ENCODE measurements at regions not wholly inside any gene's neighbourhood (a gene's known extent, or its start where the extent isn't known, plus 50 kb on each side); places are given as distances from the start of the nearest gene placed in this dataset.

GRCh38 chr5:117955831-117956230 is 1032.5 kb downstream of the DTWD2 start:
- no peaks in the 10 kb centered on the region for H3K27me3 ChIP-seq (ENCODE audit: insufficient read depth, low read length, poor library complexity)
- no peak overlapping the region for H3K4ac ChIP-seq (ENCODE audit: low read depth, low read length)
- H3K18ac ChIP-seq (ENCODE audit: low read length) = no peak overlapping the region
- no peak overlapping the region for H2AK5ac ChIP-seq (ENCODE audit: low read length)
- no peak overlapping the region for H3K9ac ChIP-seq (ENCODE audit: low read length)
- no peak overlapping the region for H3K23ac ChIP-seq (ENCODE audit: low read length)
- H3K56ac ChIP-seq (ENCODE audit: low read length) = no peak overlapping the region
- no peak overlapping the region for H3K4me3 ChIP-seq (ENCODE audit: low read length)
- no peak overlapping the region for H4K5ac ChIP-seq (ENCODE audit: low read length)
- H3K27ac ChIP-seq (ENCODE audit: low read depth, low read length) = no peak overlapping the region
- no peaks in the 10 kb centered on the region for H3K36me3 ChIP-seq (ENCODE audit: control insufficient read depth, insufficient read depth, low read length)
- H3K79me1 ChIP-seq (ENCODE audit: low read length) = no peaks in the 10 kb centered on the region
- no peak overlapping the region for H2BK15ac ChIP-seq (replicated peaks; ENCODE audit: low read depth)
- DNase-seq = no peak
- no peaks in the 10 kb centered on the region for H3K4me1 ChIP-seq (ENCODE audit: control insufficient read depth, low read depth, low read length)
- H2BK5ac ChIP-seq (ENCODE audit: low read length) = no peak overlapping the region
- no peak overlapping the region for H3K4me2 ChIP-seq (ENCODE audit: low read length)
- no CpG with 5 or more reads among the region's 3 CpGs for WGBS (ENCODE audit: extremely low coverage, insufficient coverage, low lambda C conversion rate)
- no peak overlapping the region for H2BK120ac ChIP-seq (ENCODE audit: low read depth, low read length)
- H3K79me2 ChIP-seq (ENCODE audit: control insufficient read depth, insufficient read depth, low read length) = no peaks in the 10 kb centered on the region
- no peak overlapping the region for H4K8ac ChIP-seq (ENCODE audit: low read depth, low read length)

GRCh38 chr5:117954331-117954730 is 1034.0 kb downstream of the DTWD2 start:
- H3K4me2 ChIP-seq (ENCODE audit: low read length) = no peak overlapping the region
- no peak for DNase-seq
- no peak overlapping the region for H3K18ac ChIP-seq (ENCODE audit: low read length)
- H2BK120ac ChIP-seq (ENCODE audit: low read depth, low read length) = no peak overlapping the region
- no peaks in the 10 kb centered on the region for H3K4me1 ChIP-seq (ENCODE audit: control insufficient read depth, low read depth, low read length)
- no peak overlapping the region for H3K4ac ChIP-seq (ENCODE audit: low read depth, low read length)
- no peak overlapping the region for H2BK5ac ChIP-seq (ENCODE audit: low read length)
- no peaks in the 10 kb centered on the region for H3K79me2 ChIP-seq (ENCODE audit: control insufficient read depth, insufficient read depth, low read length)
- H3K9ac ChIP-seq (ENCODE audit: low read length) = no peak overlapping the region
- no peak overlapping the region for H3K4me3 ChIP-seq (ENCODE audit: low read length)
- no peak overlapping the region for H3K56ac ChIP-seq (ENCODE audit: low read length)
- no peaks in the 10 kb centered on the region for H3K36me3 ChIP-seq (ENCODE audit: control insufficient read depth, insufficient read depth, low read length)
- H3K27ac ChIP-seq (ENCODE audit: low read depth, low read length) = no peak overlapping the region
- H4K8ac ChIP-seq (ENCODE audit: low read depth, low read length) = no peak overlapping the region
- no peak overlapping the region for H4K5ac ChIP-seq (ENCODE audit: low read length)
- H2BK15ac ChIP-seq (replicated peaks; ENCODE audit: low read depth) = no peak overlapping the region
- no peaks in the 10 kb centered on the region for H3K27me3 ChIP-seq (ENCODE audit: insufficient read depth, low read length, poor library complexity)
- H2AK5ac ChIP-seq (ENCODE audit: low read length) = no peak overlapping the region
- H3K79me1 ChIP-seq (ENCODE audit: low read length) = no peaks in the 10 kb centered on the region
- no peak overlapping the region for H3K23ac ChIP-seq (ENCODE audit: low read length)
- WGBS (ENCODE audit: extremely low coverage, insufficient coverage, low lambda C conversion rate) = 100% methylated on average over 1 of the region's 1 CpG

- H3K27ac ChIP-seq (ENCODE audit: low read depth, low read length) = no peak overlapping the region
- no peaks in the 10 kb centered on the region for H3K36me3 ChIP-seq (ENCODE audit: control insufficient read depth, insufficient read depth, low read length)
- H4K5ac ChIP-seq (ENCODE audit: low read length) = no peak overlapping the region
- no peak overlapping the region for H3K4me3 ChIP-seq (ENCODE audit: low read length)
- H3K23ac ChIP-seq (ENCODE audit: low read length) = no peak overlapping the region
- no peak overlapping the region for H2BK5ac ChIP-seq (ENCODE audit: low read length)
- H3K18ac ChIP-seq (ENCODE audit: low read length) = no peak overlapping the region
- no peaks in the 10 kb centered on the region for H3K79me2 ChIP-seq (ENCODE audit: control insufficient read depth, insufficient read depth, low read length)
- no peak overlapping the region for H4K8ac ChIP-seq (ENCODE audit: low read depth, low read length)
- DNase-seq = no peak
- no CpG with 5 or more reads among the region's 13 CpGs for WGBS (ENCODE audit: extremely low coverage, insufficient coverage, low lambda C conversion rate)
- no peak overlapping the region for H3K4me2 ChIP-seq (ENCODE audit: low read length)
- H3K4ac ChIP-seq (ENCODE audit: low read depth, low read length) = no peak overlapping the region
- H3K9ac ChIP-seq (ENCODE audit: low read length) = no peak overlapping the region
- H3K27me3 ChIP-seq (ENCODE audit: insufficient read depth, low read length, poor library complexity) = no peaks in the 10 kb centered on the region
- H2BK15ac ChIP-seq (replicated peaks; ENCODE audit: low read depth) = no peak overlapping the region
- no peaks in the 10 kb centered on the region for H3K4me1 ChIP-seq (ENCODE audit: control insufficient read depth, low read depth, low read length)
- no peak overlapping the region for H2BK120ac ChIP-seq (ENCODE audit: low read depth, low read length)
- H3K56ac ChIP-seq (ENCODE audit: low read length) = no peak overlapping the region
- H3K79me1 ChIP-seq (ENCODE audit: low read length) = no peaks in the 10 kb centered on the region
- H2AK5ac ChIP-seq (ENCODE audit: low read length) = no peak overlapping the region
These were observed 1035.1 kb downstream of the DTWD2 start for GRCh38 chr5:117953272-117953671.

- DNase-seq = no peak
- no peak overlapping the region for H3K56ac ChIP-seq (ENCODE audit: low read length)
- no peak overlapping the region for H2BK5ac ChIP-seq (ENCODE audit: low read length)
- no peak overlapping the region for H2BK120ac ChIP-seq (ENCODE audit: low read depth, low read length)
- no peak overlapping the region for H3K4me3 ChIP-seq (ENCODE audit: low read length)
- no CpG with 5 or more reads among the region's 2 CpGs for WGBS (ENCODE audit: extremely low coverage, insufficient coverage, low lambda C conversion rate)
- no peak overlapping the region for H3K27ac ChIP-seq (ENCODE audit: low read depth, low read length)
- no peak overlapping the region for H2AK5ac ChIP-seq (ENCODE audit: low read length)
- H4K5ac ChIP-seq (ENCODE audit: low read length) = no peak overlapping the region
- H3K4me2 ChIP-seq (ENCODE audit: low read length) = no peak overlapping the region
- H2BK15ac ChIP-seq (replicated peaks; ENCODE audit: low read depth) = no peak overlapping the region
- no peak overlapping the region for H3K9ac ChIP-seq (ENCODE audit: low read length)
- H3K18ac ChIP-seq (ENCODE audit: low read length) = no peak overlapping the region
- H3K79me2 ChIP-seq (ENCODE audit: control insufficient read depth, insufficient read depth, low read length) = no peaks in the 10 kb centered on the region
- H3K27me3 ChIP-seq (ENCODE audit: insufficient read depth, low read length, poor library complexity) = no peaks in the 10 kb centered on the region
- H3K4ac ChIP-seq (ENCODE audit: low read depth, low read length) = no peak overlapping the region
- H3K36me3 ChIP-seq (ENCODE audit: control insufficient read depth, insufficient read depth, low read length) = no peaks in the 10 kb centered on the region
- no peaks in the 10 kb centered on the region for H3K79me1 ChIP-seq (ENCODE audit: low read length)
- no peak overlapping the region for H4K8ac ChIP-seq (ENCODE audit: low read depth, low read length)
- H3K23ac ChIP-seq (ENCODE audit: low read length) = no peak overlapping the region
- no peaks in the 10 kb centered on the region for H3K4me1 ChIP-seq (ENCODE audit: control insufficient read depth, low read depth, low read length)
These were observed 1040.5 kb downstream of the DTWD2 start for GRCh38 chr5:117947836-117948235.

GRCh38 chr5:117947121-117947520 is 1041.2 kb downstream of the DTWD2 start:
- H2BK120ac ChIP-seq (ENCODE audit: low read depth, low read length) = no peak overlapping the region
- no peaks in the 10 kb centered on the region for H3K4me1 ChIP-seq (ENCODE audit: control insufficient read depth, low read depth, low read length)
- H3K23ac ChIP-seq (ENCODE audit: low read length) = no peak overlapping the region
- no peak overlapping the region for H2BK15ac ChIP-seq (replicated peaks; ENCODE audit: low read depth)
- no peak for DNase-seq
- no peaks in the 10 kb centered on the region for H3K79me1 ChIP-seq (ENCODE audit: low read length)
- no peak overlapping the region for H3K56ac ChIP-seq (ENCODE audit: low read length)
- no peak overlapping the region for H3K4me3 ChIP-seq (ENCODE audit: low read length)
- H2AK5ac ChIP-seq (ENCODE audit: low read length) = no peak overlapping the region
- H2BK5ac ChIP-seq (ENCODE audit: low read length) = no peak overlapping the region
- H3K36me3 ChIP-seq (ENCODE audit: control insufficient read depth, insufficient read depth, low read length) = no peaks in the 10 kb centered on the region
- no peak overlapping the region for H4K5ac ChIP-seq (ENCODE audit: low read length)
- no peak overlapping the region for H3K9ac ChIP-seq (ENCODE audit: low read length)
- H3K27ac ChIP-seq (ENCODE audit: low read depth, low read length) = no peak overlapping the region
- H3K27me3 ChIP-seq (ENCODE audit: insufficient read depth, low read length, poor library complexity) = no peaks in the 10 kb centered on the region
- H3K4me2 ChIP-seq (ENCODE audit: low read length) = no peak overlapping the region
- H3K4ac ChIP-seq (ENCODE audit: low read depth, low read length) = no peak overlapping the region
- no CpG with 5 or more reads among the region's 2 CpGs for WGBS (ENCODE audit: extremely low coverage, insufficient coverage, low lambda C conversion rate)
- H3K79me2 ChIP-seq (ENCODE audit: control insufficient read depth, insufficient read depth, low read length) = no peaks in the 10 kb centered on the region
- H4K8ac ChIP-seq (ENCODE audit: low read depth, low read length) = no peak overlapping the region
- H3K18ac ChIP-seq (ENCODE audit: low read length) = no peak overlapping the region

GRCh38 chr5:117945258-117945657 is 1043.1 kb downstream of the DTWD2 start:
- Histone ChIP-seq H3K79me2 (ENCODE audit: control insufficient read depth, insufficient read depth, low read length) (no peaks in the 10 kb centered on the region), H3K56ac (ENCODE audit: low read length) (no peak overlapping the region), H2BK15ac (replicated peaks; ENCODE audit: low read depth) (no peak overlapping the region), H3K27me3 (ENCODE audit: insufficient read depth, low read length, poor library complexity) (no peaks in the 10 kb centered on the region), H3K4ac (ENCODE audit: low read depth, low read length) (no peak overlapping the region), H4K5ac (ENCODE audit: low read length) (no peak overlapping the region), H2BK120ac (ENCODE audit: low read depth, low read length) (no peak overlapping the region), H3K23ac (ENCODE audit: low read length) (no peak overlapping the region), H3K9ac (ENCODE audit: low read length) (no peak overlapping the region), H3K4me3 (ENCODE audit: low read length) (no peak overlapping the region), H3K4me1 (ENCODE audit: control insufficient read depth, low read depth, low read length) (no peaks in the 10 kb centered on the region), H3K4me2 (ENCODE audit: low read length) (no peak overlapping the region), H2BK5ac (ENCODE audit: low read length) (no peak overlapping the region), H3K36me3 (ENCODE audit: control insufficient read depth, insufficient read depth, low read length) (no peaks in the 10 kb centered on the region), H3K79me1 (ENCODE audit: low read length) (no peaks in the 10 kb centered on the region), H3K18ac (ENCODE audit: low read length) (no peak overlapping the region), H3K27ac (ENCODE audit: low read depth, low read length) (no peak overlapping the region), H4K8ac (ENCODE audit: low read depth, low read length) (no peak overlapping the region), H2AK5ac (ENCODE audit: low read length) (no peak overlapping the region)
- no peak for DNase-seq
- WGBS (ENCODE audit: extremely low coverage, insufficient coverage, low lambda C conversion rate) = no CpG with 5 or more reads among the region's 2 CpGs
